Activated B cell treated with CpG ODN at 0.5 μM for 24 hours (primary cell): ENCODE measurements at regions not wholly inside any gene's neighbourhood (a gene's known extent, or its start where the extent isn't known, plus 50 kb on each side); places are given as distances from the start of the nearest gene placed in this dataset.

ENCODE experiments used
- ATAC-seq: fragments of 200-7000 bp; cut with Tn5 transposase; one replicate; pipeline ENCODE4 v1.10.0; 2021; ENCODE audit warnings: low read depth, mild to moderate bottlenecking, moderate library complexity
- CTCF ChIA-PET: fragments of 350-600 bp; sonication (Branson Sonifier 250); formaldehyde crosslinking; loops from one replicate; lab custom pipeline; 2021; ENCODE audit warnings: antibody characterized with exemption; lab: Charles Lee
- POLR2A ChIA-PET: fragments of 350-600 bp; sonication (Branson Sonifier 250); formaldehyde crosslinking; loops from one replicate; lab custom pipeline; 2021; ENCODE audit warnings: antibody characterized with exemption; lab: Charles Lee
- DNase-seq: peaks from one replicate; pipeline ENCODE4 v3.0.0; 2022
- H3K27ac Mint-ChIP-seq: one replicate; pipeline ENCODE4 v1.8.0; 2020; ENCODE audit warnings: mixed read lengths
- H3K27me3 Mint-ChIP-seq: one replicate; pipeline ENCODE4 v1.8.0; 2021; ENCODE audit warnings: mixed read lengths
- H3K36me3 Mint-ChIP-seq: one replicate; pipeline ENCODE4 v1.8.0; 2021; ENCODE audit warnings: low read depth, mixed read lengths
- H3K4me1 Mint-ChIP-seq: one replicate; pipeline ENCODE4 v1.8.0; 2021; ENCODE audit warnings: mixed read lengths
- H3K4me3 Mint-ChIP-seq: one replicate; pipeline ENCODE4 v1.8.0; 2020; ENCODE audit warnings: mild to moderate bottlenecking, mixed read lengths
- H3K9me3 Mint-ChIP-seq: one replicate; pipeline ENCODE4 v1.8.0; 2020; ENCODE audit warnings: mixed read lengths
- CTCF ChIP-seq: fragments of 200-600 bp; IDR thresholded peaks from one replicate; pipeline ENCODE4 v1.8.0; 2022; ENCODE audit warnings: antibody characterized with exemption, mild to moderate bottlenecking
- intact Hi-C: fragments of 100-400 bp; cut with micrococcal nuclease; formaldehyde crosslinking; loops from one replicate; pipeline ENCODE4 v1.15.1; 2024

GRCh38 chr2:150100336-150100735 lies 387.1 kb downstream of the RND3 start:
- no peaks in the 10 kb centered on the region for H3K36me3 Mint-ChIP-seq
- no peaks in the 10 kb centered on the region for H3K27me3 Mint-ChIP-seq
- no peak overlapping the region for H3K4me3 Mint-ChIP-seq
- H3K9me3 Mint-ChIP-seq, result peaks cover 5% of the 10 kb centered on the region
- H3K27ac Mint-ChIP-seq, result no peak overlapping the region
- H3K4me1 Mint-ChIP-seq, result no peaks in the 10 kb centered on the region
- ChIA-PET POLR2A (no interaction called here), CTCF (no interaction called here)
- intact Hi-C loops, result no loop called here
- ATAC-seq, result no peak
- TF ChIP-seq CTCF, result no peak
- DNase-seq, result no peak

- POLR2A ChIA-PET, result no interaction called here
- no peaks in the 10 kb centered on the region for H3K36me3 Mint-ChIP-seq
- CTCF ChIA-PET, result no interaction called here
- no peak overlapping the region for H3K4me3 Mint-ChIP-seq
- no peak for ATAC-seq
- no peaks in the 10 kb centered on the region for H3K4me1 Mint-ChIP-seq
- intact Hi-C loops, result no loop called here
- TF ChIP-seq CTCF, result no peak
- no peaks in the 10 kb centered on the region for H3K27me3 Mint-ChIP-seq
- peaks cover 5% of the 10 kb centered on the region for H3K9me3 Mint-ChIP-seq
- no peak overlapping the region for H3K27ac Mint-ChIP-seq
- DNase-seq, result no peak
These were observed 387.7 kb downstream of the RND3 start for GRCh38 chr2:150099805-150100204.

- ATAC-seq (no peak), DNase-seq (no peak)
- no peak overlapping the region for H3K4me3 Mint-ChIP-seq
- H3K9me3 Mint-ChIP-seq, result peaks cover 5% of the 10 kb centered on the region
- H3K4me1 Mint-ChIP-seq, result no peaks in the 10 kb centered on the region
- H3K27ac Mint-ChIP-seq, result no peak overlapping the region
- no peaks in the 10 kb centered on the region for H3K27me3 Mint-ChIP-seq
- no peak for TF ChIP-seq CTCF
- POLR2A ChIA-PET, result no interaction called here
- no peaks in the 10 kb centered on the region for H3K36me3 Mint-ChIP-seq
- CTCF ChIA-PET, result no interaction called here
- intact Hi-C loops, result no loop called here
These were observed 389.5 kb downstream of the RND3 start for GRCh38 chr2:150097901-150098531.

DNA sequence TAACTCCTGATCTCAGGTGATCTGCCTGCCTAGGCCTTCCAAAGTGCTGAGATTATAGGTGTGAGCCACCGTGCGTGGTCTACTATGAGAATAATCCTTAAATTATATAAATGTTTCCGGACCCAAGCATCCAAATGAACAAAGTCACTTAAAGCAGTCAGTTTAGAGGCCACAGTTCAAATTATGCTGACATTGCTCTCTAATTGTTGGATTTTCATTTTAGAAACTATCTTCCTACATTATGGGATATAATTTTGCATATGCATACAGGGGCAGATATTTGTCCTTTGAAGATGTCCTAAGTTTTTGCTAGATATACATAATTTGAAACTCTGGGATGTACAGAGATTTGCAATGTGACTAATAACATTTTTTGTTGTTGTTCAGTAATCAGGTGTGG lies 390.1 kb downstream of the RND3 start:
- H3K4me3 Mint-ChIP-seq, result no peak overlapping the region
- CTCF ChIA-PET, result no interaction called here
- peaks cover 5% of the 10 kb centered on the region for H3K9me3 Mint-ChIP-seq
- DNase-seq, result no peak
- no peaks in the 10 kb centered on the region for H3K36me3 Mint-ChIP-seq
- H3K27ac Mint-ChIP-seq, result no peak overlapping the region
- H3K27me3 Mint-ChIP-seq, result no peaks in the 10 kb centered on the region
- H3K4me1 Mint-ChIP-seq, result no peaks in the 10 kb centered on the region
- ATAC-seq, result no peak
- TF ChIP-seq CTCF, result no peak
- POLR2A ChIA-PET, result no interaction called here
- intact Hi-C loops, result no loop called here

DNA sequence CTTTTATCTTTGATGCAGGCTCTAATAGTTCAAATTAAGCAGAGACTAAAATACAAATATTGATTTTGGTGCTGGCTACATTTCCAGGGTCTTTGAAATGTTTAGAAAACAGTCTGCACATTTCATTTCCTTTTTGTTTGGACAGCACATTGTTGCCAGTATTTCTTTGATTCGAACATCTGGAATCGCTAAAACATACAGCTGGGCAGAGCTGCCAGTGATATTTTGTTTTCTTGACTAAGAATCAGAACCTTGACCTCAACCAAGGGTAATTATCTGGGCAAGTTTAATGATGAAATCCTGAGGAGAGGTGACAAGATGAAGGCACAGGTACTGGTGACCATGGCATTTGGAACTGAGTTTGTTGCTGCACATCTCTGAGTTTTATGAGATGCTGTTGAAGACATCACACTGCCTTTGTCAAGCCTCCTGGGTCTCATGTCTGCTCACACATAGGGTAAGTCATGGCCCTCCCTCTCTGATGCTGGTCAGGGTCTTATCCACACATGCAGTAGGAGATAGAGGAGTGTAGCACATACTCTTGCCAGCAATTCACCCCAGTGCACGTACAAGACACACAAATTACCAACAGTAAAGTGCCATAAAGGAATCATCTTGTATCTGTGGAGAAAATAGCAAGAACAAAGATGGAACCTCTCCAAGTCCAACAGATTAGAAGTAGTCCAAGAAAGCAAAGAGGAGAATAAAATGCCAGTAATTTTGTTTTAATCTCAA lies 391.9 kb downstream of the RND3 start:
- DNase-seq (no peak), ATAC-seq (no peak)
- no peak for TF ChIP-seq CTCF
- H3K4me3 Mint-ChIP-seq, result no peak overlapping the region
- H3K27ac Mint-ChIP-seq, result no peak overlapping the region
- no peaks in the 10 kb centered on the region for H3K36me3 Mint-ChIP-seq
- intact Hi-C loops, result no loop called here
- H3K4me1 Mint-ChIP-seq, result no peaks in the 10 kb centered on the region
- no peaks in the 10 kb centered on the region for H3K27me3 Mint-ChIP-seq
- peaks cover 2% of the 10 kb centered on the region for H3K9me3 Mint-ChIP-seq
- POLR2A ChIA-PET, result no interaction called here
- CTCF ChIA-PET, result no interaction called here
